GM23338 (cell line): ENCODE measurements at regions not wholly inside any gene's neighbourhood (a gene's known extent, or its start where the extent isn't known, plus 50 kb on each side); places are given as distances from the start of the nearest gene placed in this dataset.

ENCODE experiments used
- ATAC-seq: fragments of 200-7000 bp; cut with Tn5 transposase; 3 replicates; pipeline ENCODE4 v1.9.1; 2020
- DNase-seq: peaks from one replicate; pipeline ENCODE4 v3.0.0-alpha.2; 2015; ENCODE audit warnings: low spot score
- H2AFZ ChIP-seq: fragments of 200-600 bp; sonication (generic); 2 replicates; pipeline ENCODE4 v1.8.0; 2016; ENCODE audit warnings: antibody characterized with exemption, mild to moderate bottlenecking, moderate library complexity
- H3F3A ChIP-seq: fragments of 200-600 bp; sonication (generic); replicated peaks from 2 replicates; pipeline ENCODE4 v1.8.0; 2017; ENCODE audit warnings: antibody characterized with exemption, mixed run types, low read depth
- H3K27ac ChIP-seq: fragments of 200-600 bp; sonication (generic); 2 replicates; pipeline ENCODE4 v1.6.1; 2016; ENCODE audit warnings: low read depth
- H3K27me3 ChIP-seq: fragments of 200-600 bp; sonication (generic); 2 replicates; pipeline ENCODE4 v1.8.0; 2016; ENCODE audit warnings: mild to moderate bottlenecking, mixed run types, moderate library complexity; ENCODE audit not compliant: insufficient read depth
- H3K36me3 ChIP-seq: fragments of 200-600 bp; sonication (generic); 2 replicates; pipeline ENCODE4 v1.8.0; 2016; ENCODE audit warnings: mild to moderate bottlenecking; ENCODE audit not compliant: insufficient read depth
- H3K4me1 ChIP-seq: fragments of 200-600 bp; sonication (generic); 2 replicates; pipeline ENCODE4 v1.8.0; 2016; ENCODE audit warnings: mild to moderate bottlenecking, moderate library complexity; ENCODE audit not compliant: insufficient read depth
- H3K4me2 ChIP-seq: fragments of 200-600 bp; sonication (generic); 2 replicates; pipeline ENCODE4 v1.7.1; 2017; ENCODE audit warnings: mixed run types
- H3K4me3 ChIP-seq: fragments of 200-600 bp; sonication (generic); 2 replicates; pipeline ENCODE4 v1.6.1; 2016; ENCODE audit warnings: mixed run types
- H3K79me2 ChIP-seq: fragments of 200-600 bp; sonication (generic); replicated peaks from 2 replicates; pipeline ENCODE4 v1.8.0; 2017; ENCODE audit warnings: mild to moderate bottlenecking; ENCODE audit not compliant: insufficient read depth
- H3K9me2 ChIP-seq: fragments of 200-600 bp; sonication (generic); 2 replicates; pipeline ENCODE4 v1.8.0; 2017; ENCODE audit not compliant: insufficient read depth
- H4K20me1 ChIP-seq: fragments of 200-600 bp; sonication (generic); replicated peaks from 2 replicates; pipeline ENCODE4 v1.8.0; 2017; ENCODE audit warnings: mild to moderate bottlenecking; ENCODE audit not compliant: insufficient read depth
- H3K27ac Mint-ChIP-seq: 2 replicates; pipeline ENCODE4 v1.8.0; 2020; ENCODE audit warnings: inconsistent platforms, mild to moderate bottlenecking, moderate library complexity, mixed read lengths
- H3K27me3 Mint-ChIP-seq: 3 replicates; pipeline ENCODE4 v1.8.0; 2022; ENCODE audit warnings: low read depth, mild to moderate bottlenecking, moderate library complexity, mixed read lengths, inconsistent platforms; ENCODE audit not compliant: insufficient read depth, poor library complexity
- H3K36me3 Mint-ChIP-seq: 3 replicates; pipeline ENCODE4 v1.8.0; 2021; ENCODE audit warnings: low read depth, mild to moderate bottlenecking, inconsistent platforms, moderate library complexity, mixed read lengths
- H3K4me1 Mint-ChIP-seq: 3 replicates; pipeline ENCODE4 v1.8.0; 2020; ENCODE audit warnings: mild to moderate bottlenecking, inconsistent platforms, mixed read lengths
- H3K4me3 Mint-ChIP-seq: 3 replicates; pipeline ENCODE4 v1.8.0; 2021; ENCODE audit warnings: moderate library complexity, mild to moderate bottlenecking, inconsistent platforms, mixed read lengths
- H3K9me3 Mint-ChIP-seq: 3 replicates; pipeline ENCODE4 v1.8.0; 2020; ENCODE audit warnings: moderate library complexity, mild to moderate bottlenecking, inconsistent platforms, mixed read lengths
- EZH2 ChIP-seq: fragments of 200-600 bp; sonication (generic); IDR thresholded peaks from one replicate; pipeline ENCODE4 v1.8.0; 2017; ENCODE audit warnings: antibody characterized with exemption, mild to moderate bottlenecking, low read depth; ENCODE audit not compliant: unreplicated experiment
- JUNB ChIP-seq: IDR thresholded peaks from one replicate; pipeline ENCODE4 v1.6.1; 2016; ENCODE audit warnings: antibody characterized with exemption; ENCODE audit not compliant: unreplicated experiment
- POLR2AphosphoS5 ChIP-seq: IDR thresholded peaks from 2 replicates; pipeline ENCODE4 v1.6.1; 2016; ENCODE audit warnings: antibody characterized with exemption, low read depth
- STAT1 ChIP-seq: IDR thresholded peaks from one replicate; pipeline ENCODE4 v1.6.1; 2016; ENCODE audit warnings: antibody characterized with exemption; ENCODE audit not compliant: unreplicated experiment
- ZNF114 ChIP-seq: fragments of 250-450 bp; sonication (Bioruptor Pico); IDR thresholded peaks from 2 replicates; pipeline ENCODE4 v1.5.0; 2020; ENCODE audit warnings: mild to moderate bottlenecking, moderate library complexity
- ZNF331 ChIP-seq: fragments of 250-450 bp; sonication (Bioruptor Pico); IDR thresholded peaks from 2 replicates; pipeline ENCODE4 v1.5.0; 2020; ENCODE audit warnings: low read depth, mild to moderate bottlenecking, moderate library complexity
- TF ChIP-seq, protein P1 (sequence below): fragments of 250-450 bp; sonication (Bioruptor Pico); IDR thresholded peaks from 2 replicates; pipeline ENCODE4 v1.5.0; 2020; ENCODE audit warnings: mild to moderate bottlenecking, moderate library complexity
- TF ChIP-seq, protein P2 (sequence below): IDR thresholded peaks from 2 replicates; pipeline ENCODE4 v1.6.1; 2016; ENCODE audit warnings: antibody characterized with exemption
- TF ChIP-seq, protein P3 (sequence below): IDR thresholded peaks from one replicate; pipeline ENCODE4 v1.6.1; 2018; ENCODE audit warnings: antibody characterized with exemption; ENCODE audit not compliant: unreplicated experiment

DNA sequence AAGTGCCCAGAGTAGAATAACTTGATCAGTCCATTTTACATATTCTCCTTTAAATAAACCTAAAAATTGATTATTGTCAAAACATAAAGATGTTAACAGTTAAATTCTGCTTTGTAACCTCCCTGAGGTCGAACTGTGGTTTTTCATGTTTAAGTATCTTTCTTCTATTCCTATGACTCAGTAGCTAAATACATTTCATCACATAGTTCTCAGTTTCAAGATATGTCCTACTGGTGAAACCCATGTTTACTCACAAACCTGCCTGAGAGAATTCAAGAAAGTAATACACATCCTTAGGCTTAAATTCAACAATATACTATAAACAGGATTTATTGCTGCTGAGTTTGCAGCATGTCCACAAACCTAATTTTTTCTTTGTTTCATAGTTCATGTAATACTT, 692.9 kb downstream of the ZPLD1 start:
- ATAC-seq (no peak), DNase-seq (no peak)
- no peaks in the 10 kb centered on the region for H3K4me1 Mint-ChIP-seq
- no peaks in the 10 kb centered on the region for H3K9me3 Mint-ChIP-seq
- TF ChIP-seq JUNB: no peak
- no peak for TF ChIP-seq STAT1
- TF ChIP-seq, protein P1, sequence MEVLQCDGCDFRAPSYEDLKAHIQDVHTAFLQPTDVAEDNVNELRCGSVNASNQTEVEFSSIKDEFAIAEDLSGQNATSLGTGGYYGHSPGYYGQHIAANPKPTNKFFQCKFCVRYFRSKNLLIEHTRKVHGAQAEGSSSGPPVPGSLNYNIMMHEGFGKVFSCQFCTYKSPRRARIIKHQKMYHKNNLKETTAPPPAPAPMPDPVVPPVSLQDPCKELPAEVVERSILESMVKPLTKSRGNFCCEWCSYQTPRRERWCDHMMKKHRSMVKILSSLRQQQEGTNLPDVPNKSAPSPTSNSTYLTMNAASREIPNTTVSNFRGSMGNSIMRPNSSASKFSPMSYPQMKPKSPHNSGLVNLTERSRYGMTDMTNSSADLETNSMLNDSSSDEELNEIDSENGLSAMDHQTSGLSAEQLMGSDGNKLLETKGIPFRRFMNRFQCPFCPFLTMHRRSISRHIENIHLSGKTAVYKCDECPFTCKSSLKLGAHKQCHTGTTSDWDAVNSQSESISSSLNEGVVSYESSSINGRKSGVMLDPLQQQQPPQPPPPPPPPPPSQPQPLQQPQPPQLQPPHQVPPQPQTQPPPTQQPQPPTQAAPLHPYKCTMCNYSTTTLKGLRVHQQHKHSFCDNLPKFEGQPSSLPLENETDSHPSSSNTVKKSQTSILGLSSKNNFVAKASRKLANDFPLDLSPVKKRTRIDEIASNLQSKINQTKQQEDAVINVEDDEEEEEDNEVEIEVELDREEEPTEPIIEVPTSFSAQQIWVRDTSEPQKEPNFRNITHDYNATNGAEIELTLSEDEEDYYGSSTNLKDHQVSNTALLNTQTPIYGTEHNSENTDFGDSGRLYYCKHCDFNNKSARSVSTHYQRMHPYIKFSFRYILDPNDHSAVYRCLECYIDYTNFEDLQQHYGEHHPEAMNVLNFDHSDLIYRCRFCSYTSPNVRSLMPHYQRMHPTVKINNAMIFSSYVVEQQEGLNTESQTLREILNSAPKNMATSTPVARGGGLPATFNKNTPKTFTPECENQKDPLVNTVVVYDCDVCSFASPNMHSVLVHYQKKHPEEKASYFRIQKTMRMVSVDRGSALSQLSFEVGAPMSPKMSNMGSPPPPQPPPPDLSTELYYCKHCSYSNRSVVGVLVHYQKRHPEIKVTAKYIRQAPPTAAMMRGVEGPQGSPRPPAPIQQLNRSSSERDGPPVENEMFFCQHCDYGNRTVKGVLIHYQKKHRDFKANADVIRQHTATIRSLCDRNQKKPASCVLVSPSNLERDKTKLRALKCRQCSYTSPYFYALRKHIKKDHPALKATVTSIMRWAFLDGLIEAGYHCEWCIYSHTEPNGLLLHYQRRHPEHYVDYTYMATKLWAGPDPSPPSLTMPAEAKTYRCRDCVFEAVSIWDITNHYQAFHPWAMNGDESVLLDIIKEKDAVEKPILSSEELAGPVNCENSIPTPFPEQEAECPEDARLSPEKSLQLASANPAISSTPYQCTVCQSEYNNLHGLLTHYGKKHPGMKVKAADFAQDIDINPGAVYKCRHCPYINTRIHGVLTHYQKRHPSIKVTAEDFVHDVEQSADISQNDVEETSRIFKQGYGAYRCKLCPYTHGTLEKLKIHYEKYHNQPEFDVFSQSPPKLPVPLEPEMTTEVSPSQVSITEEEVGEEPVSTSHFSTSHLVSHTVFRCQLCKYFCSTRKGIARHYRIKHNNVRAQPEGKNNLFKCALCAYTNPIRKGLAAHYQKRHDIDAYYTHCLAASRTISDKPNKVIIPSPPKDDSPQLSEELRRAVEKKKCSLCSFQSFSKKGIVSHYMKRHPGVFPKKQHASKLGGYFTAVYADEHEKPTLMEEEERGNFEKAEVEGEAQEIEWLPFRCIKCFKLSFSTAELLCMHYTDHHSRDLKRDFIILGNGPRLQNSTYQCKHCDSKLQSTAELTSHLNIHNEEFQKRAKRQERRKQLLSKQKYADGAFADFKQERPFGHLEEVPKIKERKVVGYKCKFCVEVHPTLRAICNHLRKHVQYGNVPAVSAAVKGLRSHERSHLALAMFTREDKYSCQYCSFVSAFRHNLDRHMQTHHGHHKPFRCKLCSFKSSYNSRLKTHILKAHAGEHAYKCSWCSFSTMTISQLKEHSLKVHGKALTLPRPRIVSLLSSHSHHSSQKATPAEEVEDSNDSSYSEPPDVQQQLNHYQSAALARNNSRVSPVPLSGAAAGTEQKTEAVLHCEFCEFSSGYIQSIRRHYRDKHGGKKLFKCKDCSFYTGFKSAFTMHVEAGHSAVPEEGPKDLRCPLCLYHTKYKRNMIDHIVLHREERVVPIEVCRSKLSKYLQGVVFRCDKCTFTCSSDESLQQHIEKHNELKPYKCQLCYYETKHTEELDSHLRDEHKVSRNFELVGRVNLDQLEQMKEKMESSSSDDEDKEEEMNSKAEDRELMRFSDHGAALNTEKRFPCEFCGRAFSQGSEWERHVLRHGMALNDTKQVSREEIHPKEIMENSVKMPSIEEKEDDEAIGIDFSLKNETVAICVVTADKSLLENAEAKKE (CRISPR knock-in tag): no peak
- TF ChIP-seq, protein P2, sequence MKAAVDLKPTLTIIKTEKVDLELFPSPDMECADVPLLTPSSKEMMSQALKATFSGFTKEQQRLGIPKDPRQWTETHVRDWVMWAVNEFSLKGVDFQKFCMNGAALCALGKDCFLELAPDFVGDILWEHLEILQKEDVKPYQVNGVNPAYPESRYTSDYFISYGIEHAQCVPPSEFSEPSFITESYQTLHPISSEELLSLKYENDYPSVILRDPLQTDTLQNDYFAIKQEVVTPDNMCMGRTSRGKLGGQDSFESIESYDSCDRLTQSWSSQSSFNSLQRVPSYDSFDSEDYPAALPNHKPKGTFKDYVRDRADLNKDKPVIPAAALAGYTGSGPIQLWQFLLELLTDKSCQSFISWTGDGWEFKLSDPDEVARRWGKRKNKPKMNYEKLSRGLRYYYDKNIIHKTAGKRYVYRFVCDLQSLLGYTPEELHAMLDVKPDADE: no peak
- H3K9me2 ChIP-seq: no peaks in the 10 kb centered on the region
- H3K4me3 Mint-ChIP-seq: no peak overlapping the region
- no peaks in the 10 kb centered on the region for H3K36me3 ChIP-seq
- H3K27ac ChIP-seq: no peak overlapping the region
- H3K4me2 ChIP-seq: no peak overlapping the region
- H3K27me3 ChIP-seq: no peaks in the 10 kb centered on the region
- no peaks in the 10 kb centered on the region for H3K27me3 Mint-ChIP-seq
- H3K36me3 Mint-ChIP-seq: no peaks in the 10 kb centered on the region
- H3K4me1 ChIP-seq: no peaks in the 10 kb centered on the region
- no peaks in the 10 kb centered on the region for H3K79me2 ChIP-seq
- H4K20me1 ChIP-seq: no peaks in the 10 kb centered on the region
- H3K4me3 ChIP-seq: no peak overlapping the region
- H3K27ac Mint-ChIP-seq: no peak overlapping the region
- H3F3A ChIP-seq: no peaks in the 10 kb centered on the region
- no peak overlapping the region for H2AFZ ChIP-seq

DNA sequence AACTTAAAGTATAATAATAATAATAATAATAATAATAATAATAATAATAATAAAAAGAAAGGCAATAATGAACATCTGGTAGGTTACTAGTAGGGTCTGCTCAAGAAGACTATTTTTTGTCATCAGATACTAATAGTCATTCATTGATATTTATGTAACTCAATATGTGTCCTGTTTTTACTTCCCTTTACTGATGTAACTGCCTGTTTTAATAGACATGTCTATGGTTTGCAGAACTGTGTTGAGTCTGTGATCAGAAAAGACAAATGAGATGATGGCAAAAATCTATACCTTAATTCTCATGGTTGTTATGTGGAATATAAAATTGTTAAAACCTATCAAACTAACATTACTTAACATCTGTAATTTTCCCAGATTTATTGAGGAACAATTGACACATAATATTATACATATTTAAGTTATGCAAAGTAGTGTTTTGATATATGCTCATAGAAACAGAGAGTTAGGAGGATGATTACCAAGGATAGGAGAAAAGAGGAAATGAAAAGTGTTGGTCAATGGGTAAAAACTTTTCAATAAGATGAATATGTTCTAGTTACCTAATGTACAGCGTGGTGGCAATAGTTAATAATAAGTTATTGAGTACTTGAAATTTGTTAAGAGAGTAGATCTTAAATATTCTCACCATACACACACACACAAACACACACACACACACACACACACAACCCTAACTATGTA, 699.4 kb downstream of the ZPLD1 start:
- Histone ChIP-seq H3K9me2 (no peaks in the 10 kb centered on the region), H3K36me3 (no peaks in the 10 kb centered on the region), H3F3A (no peaks in the 10 kb centered on the region), H3K27me3 (no peaks in the 10 kb centered on the region), H4K20me1 (no peaks in the 10 kb centered on the region), H3K4me3 (no peak overlapping the region), H2AFZ (no peak overlapping the region), H3K79me2 (no peaks in the 10 kb centered on the region), H3K4me1 (peaks cover 7% of the 10 kb centered on the region; the same call in 1 of the 2 replicates), H3K4me2 (no peak overlapping the region), H3K27ac (no peak overlapping the region)
- H3K4me1 Mint-ChIP-seq: peaks cover 9% of the 10 kb centered on the region
- H3K4me3 Mint-ChIP-seq: no peak overlapping the region
- no peaks in the 10 kb centered on the region for H3K36me3 Mint-ChIP-seq
- ATAC-seq (no peak), DNase-seq (no peak)
- no peak overlapping the region for H3K27ac Mint-ChIP-seq
- TF ChIP-seq POLR2AphosphoS5: no peak
- no peak for TF ChIP-seq ZNF114 (CRISPR knock-in tag)
- TF ChIP-seq STAT1: no peak
- TF ChIP-seq, protein P3, sequence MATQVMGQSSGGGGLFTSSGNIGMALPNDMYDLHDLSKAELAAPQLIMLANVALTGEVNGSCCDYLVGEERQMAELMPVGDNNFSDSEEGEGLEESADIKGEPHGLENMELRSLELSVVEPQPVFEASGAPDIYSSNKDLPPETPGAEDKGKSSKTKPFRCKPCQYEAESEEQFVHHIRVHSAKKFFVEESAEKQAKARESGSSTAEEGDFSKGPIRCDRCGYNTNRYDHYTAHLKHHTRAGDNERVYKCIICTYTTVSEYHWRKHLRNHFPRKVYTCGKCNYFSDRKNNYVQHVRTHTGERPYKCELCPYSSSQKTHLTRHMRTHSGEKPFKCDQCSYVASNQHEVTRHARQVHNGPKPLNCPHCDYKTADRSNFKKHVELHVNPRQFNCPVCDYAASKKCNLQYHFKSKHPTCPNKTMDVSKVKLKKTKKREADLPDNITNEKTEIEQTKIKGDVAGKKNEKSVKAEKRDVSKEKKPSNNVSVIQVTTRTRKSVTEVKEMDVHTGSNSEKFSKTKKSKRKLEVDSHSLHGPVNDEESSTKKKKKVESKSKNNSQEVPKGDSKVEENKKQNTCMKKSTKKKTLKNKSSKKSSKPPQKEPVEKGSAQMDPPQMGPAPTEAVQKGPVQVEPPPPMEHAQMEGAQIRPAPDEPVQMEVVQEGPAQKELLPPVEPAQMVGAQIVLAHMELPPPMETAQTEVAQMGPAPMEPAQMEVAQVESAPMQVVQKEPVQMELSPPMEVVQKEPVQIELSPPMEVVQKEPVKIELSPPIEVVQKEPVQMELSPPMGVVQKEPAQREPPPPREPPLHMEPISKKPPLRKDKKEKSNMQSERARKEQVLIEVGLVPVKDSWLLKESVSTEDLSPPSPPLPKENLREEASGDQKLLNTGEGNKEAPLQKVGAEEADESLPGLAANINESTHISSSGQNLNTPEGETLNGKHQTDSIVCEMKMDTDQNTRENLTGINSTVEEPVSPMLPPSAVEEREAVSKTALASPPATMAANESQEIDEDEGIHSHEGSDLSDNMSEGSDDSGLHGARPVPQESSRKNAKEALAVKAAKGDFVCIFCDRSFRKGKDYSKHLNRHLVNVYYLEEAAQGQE: no peak
- TF ChIP-seq EZH2: no peak
- no peak for TF ChIP-seq ZNF331 (CRISPR knock-in tag)
- no peaks in the 10 kb centered on the region for H3K9me3 Mint-ChIP-seq
- no peaks in the 10 kb centered on the region for H3K27me3 Mint-ChIP-seq
